HEK293T (cell line): ENCODE measurements at regions not wholly inside any gene's neighbourhood (a gene's known extent, or its start where the extent isn't known, plus 50 kb on each side); places are given as distances from the start of the nearest gene placed in this dataset.

Source experiments
- ARNT ChIP-seq: fragments of 450-650 bp; IDR thresholded peaks from 2 replicates; pipeline ENCODE4 v1.6.1; 2017; ENCODE audit warnings: mild to moderate bottlenecking
- BHLHE40 ChIP-seq: fragments of 450-650 bp; IDR thresholded peaks from 2 replicates; pipeline ENCODE4 v1.6.1; 2016; ENCODE audit warnings: mild to moderate bottlenecking, moderate library complexity, borderline replicate concordance
- ELF4 ChIP-seq: fragments of 450-650 bp; IDR thresholded peaks from 2 replicates; pipeline ENCODE4 v1.6.1; 2017; ENCODE audit warnings: antibody characterized with exemption
- FOXM1 ChIP-seq: fragments of 450-650 bp; IDR thresholded peaks from 2 replicates; pipeline ENCODE4 v1.6.1; 2017; ENCODE audit warnings: mild to moderate bottlenecking, borderline replicate concordance
- HDGF ChIP-seq: fragments of 450-650 bp; IDR thresholded peaks from 2 replicates; pipeline ENCODE4 v1.6.1; 2017; ENCODE audit warnings: antibody characterized with exemption, borderline replicate concordance
- L3MBTL2 ChIP-seq: fragments of 450-650 bp; conservative IDR thresholded peaks from 2 replicates; pipeline ENCODE4 v1.6.1; 2016; ENCODE audit warnings: mild to moderate bottlenecking
- NFRKB ChIP-seq: fragments of 450-650 bp; IDR thresholded peaks from 2 replicates; pipeline ENCODE4 v1.6.1; 2016; ENCODE audit warnings: mild to moderate bottlenecking, moderate library complexity
- SP1 ChIP-seq: fragments of 450-650 bp; IDR thresholded peaks from 2 replicates; pipeline ENCODE4 v1.6.1; 2017
- SUZ12 ChIP-seq: fragments of 450-650 bp; IDR thresholded peaks from 2 replicates; pipeline ENCODE4 v1.6.1; 2016; ENCODE audit warnings: mild to moderate bottlenecking
- TARDBP ChIP-seq: fragments of 450-650 bp; IDR thresholded peaks from 2 replicates; pipeline ENCODE4 v1.6.1; 2016
- TF ChIP-seq, protein P1 (sequence below): fragments of 450-650 bp; IDR thresholded peaks from 2 replicates; pipeline ENCODE4 v1.6.1; 2016

GRCh38 chr2:75321599-75321922 is 122.2 kb upstream of the TACR1 start:
- TF ChIP-seq NFRKB, result no peak
- TF ChIP-seq ELF4, result no peak
- TF ChIP-seq SP1, result no peak
- no peak for TF ChIP-seq SUZ12
- TF ChIP-seq BHLHE40, result no peak
- TF ChIP-seq, protein P1, sequence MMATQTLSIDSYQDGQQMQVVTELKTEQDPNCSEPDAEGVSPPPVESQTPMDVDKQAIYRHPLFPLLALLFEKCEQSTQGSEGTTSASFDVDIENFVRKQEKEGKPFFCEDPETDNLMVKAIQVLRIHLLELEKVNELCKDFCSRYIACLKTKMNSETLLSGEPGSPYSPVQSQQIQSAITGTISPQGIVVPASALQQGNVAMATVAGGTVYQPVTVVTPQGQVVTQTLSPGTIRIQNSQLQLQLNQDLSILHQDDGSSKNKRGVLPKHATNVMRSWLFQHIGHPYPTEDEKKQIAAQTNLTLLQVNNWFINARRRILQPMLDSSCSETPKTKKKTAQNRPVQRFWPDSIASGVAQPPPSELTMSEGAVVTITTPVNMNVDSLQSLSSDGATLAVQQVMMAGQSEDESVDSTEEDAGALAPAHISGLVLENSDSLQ, result no peak
- TF ChIP-seq TARDBP, result no peak
- no peak for TF ChIP-seq ARNT
- no peak for TF ChIP-seq L3MBTL2
- TF ChIP-seq FOXM1, result no peak
- no peak for TF ChIP-seq HDGF
